T-helper 2 cell (primary cell): ENCODE measurements at regions not wholly inside any gene's neighbourhood (a gene's known extent, or its start where the extent isn't known, plus 50 kb on each side); places are given as distances from the start of the nearest gene placed in this dataset.
A peak's percentile ranks its signal among the peaks of the same experiment; 100 is the strongest.
"Not testable (repeated sequence)": the region's sequence is repeated elsewhere in the genome, so short reads cannot be mapped to it uniquely, and the experiment has no call there.

Source experiments
- DNase-seq, 5 experiments: peaks; one replicate each; pipeline versions ENCODE4 v3.0.0 to v3.0.0-alpha.2; 2012 to 2022

DNA sequence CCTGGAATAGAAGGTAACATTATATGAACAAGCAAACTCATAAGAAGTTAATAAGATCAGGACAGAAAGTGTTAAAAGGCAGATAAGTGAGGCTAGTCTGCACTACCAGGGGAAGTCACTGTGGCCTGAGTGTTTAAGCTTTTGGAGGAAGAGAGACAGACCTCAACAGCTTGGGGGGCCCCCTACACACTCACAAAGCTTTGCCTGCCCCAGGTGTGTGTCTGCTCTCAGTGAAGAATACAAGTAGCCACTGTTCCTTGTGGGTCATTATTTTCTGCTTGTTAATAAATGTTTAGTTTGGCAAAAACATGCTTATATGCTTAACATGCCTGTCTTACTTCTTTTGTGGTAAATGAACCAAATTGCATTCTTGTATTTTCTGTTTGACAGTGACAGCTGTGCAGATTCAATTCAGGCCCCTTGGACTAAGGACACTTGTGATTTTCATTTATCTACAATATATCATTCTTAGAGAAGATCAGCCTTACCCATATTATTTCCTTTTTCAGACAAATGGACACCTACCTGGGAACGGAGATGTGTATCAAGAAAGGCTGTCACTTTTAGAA, 50.7 kb upstream of the C12orf71 start:
- DNase-seq = no peak

DNA sequence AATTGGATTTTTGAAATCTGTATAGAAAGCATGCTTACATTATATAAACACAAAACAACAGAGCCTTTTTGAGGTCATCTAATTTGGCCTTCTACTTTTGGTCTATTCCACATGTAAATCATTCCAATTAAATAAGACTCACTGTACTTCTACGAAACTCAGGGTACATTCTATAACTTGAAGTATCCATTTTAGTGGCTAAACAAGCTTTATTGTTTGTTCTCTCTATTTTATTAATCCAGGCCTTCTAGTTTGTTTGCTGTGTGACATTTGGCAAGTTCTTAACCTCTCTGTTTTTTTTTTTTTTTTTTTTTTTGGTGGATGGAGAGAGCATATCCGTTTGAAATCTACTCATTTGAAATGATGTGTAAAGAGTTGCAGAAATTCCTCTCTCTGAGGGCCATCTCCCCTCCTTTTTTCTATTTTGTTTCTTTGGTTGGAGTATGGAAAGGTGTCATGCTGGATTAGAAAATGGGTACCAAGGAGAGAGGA, 58.1 kb upstream of the C12orf71 start:
- DNase-seq = no peak

DNA sequence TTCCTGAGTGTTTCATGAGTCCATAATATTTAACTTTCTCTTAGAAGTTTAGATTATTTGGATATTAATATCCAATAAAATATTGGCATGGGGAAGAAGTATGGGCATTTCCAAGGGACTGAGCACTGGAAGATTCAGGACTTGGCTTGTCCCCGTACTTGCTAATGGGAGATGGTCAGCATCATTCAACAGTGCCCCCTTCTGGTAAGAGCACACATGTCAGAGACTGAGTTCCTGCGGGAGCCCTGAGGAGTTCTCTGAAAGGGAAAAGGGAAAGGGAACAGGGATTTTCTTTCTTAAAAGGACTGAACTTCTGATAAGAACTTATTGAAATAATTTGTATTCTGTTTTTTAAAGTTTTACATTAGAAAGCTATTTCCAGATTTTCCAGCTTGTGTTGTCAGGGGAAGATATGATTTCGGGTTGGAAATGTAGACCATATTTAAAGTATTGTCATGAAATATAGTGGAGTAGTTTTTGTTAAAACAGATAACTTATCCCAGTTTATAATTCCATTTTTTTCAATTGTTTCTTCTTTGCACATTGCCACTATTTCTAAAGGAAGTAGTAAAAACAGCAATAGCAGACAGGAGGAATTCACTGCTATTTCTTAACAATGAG, 59.8 kb upstream of the C12orf71 start:
- peak in 2 of 5 experiments; percentile 18 to 54 for DNase-seq

DNA sequence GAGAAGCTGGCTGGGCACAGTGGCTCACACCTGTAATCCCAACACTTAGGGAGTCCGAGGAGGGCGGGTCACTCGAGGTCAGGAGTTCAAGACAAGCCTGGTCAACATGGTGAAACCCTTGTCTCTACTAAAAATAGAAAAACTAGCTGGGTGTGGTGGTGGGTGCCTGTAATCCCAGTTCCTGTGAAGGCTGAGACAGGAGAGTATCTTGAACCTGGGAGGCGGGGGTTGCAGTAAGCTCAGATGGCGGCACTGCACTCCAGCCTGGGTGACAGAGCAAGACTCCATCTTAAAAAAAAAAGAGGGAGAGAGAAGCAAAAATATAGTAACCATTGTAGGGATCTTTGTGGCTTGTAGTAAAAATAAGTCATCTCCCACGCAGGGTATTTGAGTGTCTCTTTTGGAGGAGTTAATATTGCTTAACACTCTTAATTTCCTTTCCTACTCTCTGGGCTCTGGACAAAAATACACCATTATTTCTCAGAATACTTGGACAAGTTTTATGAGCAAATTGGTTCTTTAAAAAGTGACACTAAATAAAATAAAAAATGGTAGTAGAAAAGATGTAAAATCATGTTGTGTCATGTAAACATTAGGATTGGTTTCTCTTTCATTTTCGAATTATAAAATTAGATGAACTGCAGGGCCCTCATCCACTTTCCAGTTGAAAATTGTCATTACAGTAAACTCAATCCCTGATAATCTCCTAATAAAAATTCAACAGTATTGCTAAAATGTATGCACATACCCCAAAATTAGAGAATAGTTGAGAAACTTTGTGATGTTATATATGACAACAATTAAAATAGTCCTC, 61.1 kb upstream of the C12orf71 start:
- DNase-seq = peak in 1 of 5 experiments; percentile 33

DNA sequence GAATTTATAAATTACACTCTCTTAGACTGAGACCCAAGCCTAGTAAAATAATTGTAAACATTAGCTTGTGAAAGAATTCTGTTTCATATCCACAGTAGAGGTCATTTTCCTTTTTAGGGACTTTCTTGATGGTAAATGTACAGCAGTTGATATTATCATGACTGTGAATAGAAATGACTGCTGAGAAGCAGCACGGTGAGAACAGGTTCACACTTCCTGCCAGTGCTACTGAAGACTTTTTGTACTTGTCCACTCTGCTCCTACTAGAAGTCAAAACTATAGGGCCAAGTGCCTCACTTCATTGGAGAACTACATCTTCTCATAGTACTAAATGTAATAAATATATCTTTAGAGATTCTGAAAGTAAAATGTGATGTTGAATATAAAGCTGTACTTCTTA, 63.3 kb upstream of the C12orf71 start:
- DNase-seq = peak in 1 of 5 experiments; percentile 57

DNA sequence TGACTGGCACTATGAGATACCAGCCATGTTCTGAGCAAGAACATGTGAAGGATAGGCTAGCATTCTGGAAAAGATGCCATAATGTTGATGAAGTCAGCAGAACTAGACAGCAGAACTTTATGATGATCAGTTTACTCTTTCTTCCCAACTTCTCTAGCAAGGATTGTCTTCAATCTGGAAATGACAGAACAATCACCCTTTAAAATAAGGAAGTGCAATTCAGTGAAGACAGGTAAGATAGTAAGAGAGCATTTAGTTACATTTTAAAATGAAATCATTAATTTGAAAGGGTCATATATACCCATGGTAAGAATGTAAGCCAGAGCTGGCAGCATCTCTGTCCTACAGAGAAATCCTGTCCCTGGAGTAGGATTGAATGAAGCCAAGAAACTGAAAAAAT, 66.0 kb upstream of the C12orf71 start:
- DNase-seq = no peak

DNA sequence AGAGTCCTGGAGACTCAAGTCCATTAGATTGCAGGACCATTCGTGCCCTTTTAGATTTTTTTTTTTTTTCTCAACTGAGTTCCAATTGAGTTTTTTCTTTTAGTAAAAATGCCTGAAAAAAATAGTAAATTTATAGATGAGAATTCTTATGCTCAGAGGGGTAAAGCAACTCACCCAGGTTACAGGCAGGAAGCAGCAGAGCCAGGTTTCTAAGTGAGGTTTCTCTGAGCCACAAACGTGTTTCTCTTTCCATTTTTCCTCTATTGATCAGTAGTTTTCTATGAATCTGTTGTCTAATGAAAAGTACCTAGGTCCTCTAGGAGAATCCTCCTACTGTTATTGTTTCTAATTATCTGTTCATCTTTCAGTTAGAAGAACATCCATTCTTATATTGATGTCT, 66.4 kb upstream of the C12orf71 start:
- peak in 1 of 5 experiments; percentile 45 for DNase-seq

DNA sequence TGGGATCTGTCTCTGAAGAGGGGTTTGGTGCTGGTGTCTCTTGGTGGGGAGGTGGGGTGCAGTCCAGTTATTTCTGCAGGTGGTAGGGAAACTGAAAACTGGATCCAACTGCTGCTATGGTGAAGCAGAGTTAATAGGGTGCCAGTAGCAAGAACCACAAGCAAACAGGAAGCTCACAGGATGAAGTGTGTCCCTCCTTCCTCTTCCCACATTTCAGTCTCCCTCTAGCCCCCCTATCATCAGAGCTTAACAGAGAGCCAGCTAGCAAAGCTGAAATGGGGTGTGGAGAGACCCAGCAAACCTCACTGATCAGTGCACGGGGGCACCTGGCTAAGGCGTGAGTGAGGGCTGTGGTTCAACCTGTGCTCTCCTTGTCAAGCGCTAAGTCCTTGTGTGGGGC, 69.1 kb upstream of the C12orf71 start:
- no peak for DNase-seq

DNA sequence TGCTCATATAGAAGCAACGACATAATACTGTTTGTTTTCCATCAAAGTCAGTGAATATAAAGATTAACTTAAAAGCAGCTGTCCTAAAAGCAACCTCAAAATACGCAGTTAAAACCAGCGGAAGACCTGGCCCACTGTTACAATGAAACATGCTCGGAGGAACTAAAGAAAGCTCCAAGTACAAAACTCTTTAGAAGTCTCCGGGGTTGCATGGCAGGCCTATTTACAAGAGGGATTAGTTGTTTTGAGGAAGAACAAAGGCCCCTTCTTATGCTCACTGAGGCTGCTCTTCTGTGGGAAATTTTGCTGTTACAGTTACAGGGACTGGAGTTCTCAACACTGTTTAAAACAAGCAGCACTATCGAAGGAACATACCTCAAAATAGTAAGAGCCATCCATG, 75.9 kb upstream of the C12orf71 start:
- no peak for DNase-seq

DNA sequence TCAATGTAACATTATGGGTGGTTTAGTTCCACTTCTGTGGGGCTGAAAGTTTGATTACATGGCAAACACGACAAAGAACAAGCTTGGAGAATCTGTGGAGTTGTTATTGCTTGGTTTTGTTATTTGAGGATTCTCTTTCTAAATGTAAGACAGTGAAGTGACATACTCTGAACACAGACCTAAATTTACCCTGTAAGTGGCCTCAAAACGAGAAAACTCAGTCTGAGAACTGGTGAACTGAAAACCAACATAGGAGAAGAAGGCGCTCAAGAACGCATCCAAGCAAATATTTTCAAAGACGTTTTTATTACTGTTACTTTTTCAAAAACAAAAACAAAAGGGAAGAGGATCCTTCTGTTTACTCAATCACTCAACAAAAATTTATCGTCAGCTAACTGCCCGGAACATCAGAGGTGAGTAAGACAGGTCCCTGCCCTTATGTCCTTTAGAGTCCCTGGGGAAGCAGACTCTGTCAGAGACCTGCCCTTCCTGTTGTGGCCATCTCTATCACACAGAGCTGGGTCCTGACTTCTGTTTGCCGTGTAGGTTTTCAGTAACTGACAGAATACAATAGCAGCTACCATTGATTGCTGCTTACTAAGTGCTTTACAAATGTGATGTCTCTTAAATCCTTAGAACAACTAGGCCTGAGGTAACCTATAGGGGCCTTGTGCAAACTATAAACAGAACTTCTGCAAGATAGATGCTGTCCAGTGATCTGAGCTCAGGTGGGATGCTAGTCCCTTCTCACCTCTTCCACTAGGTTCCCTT, 79.3 kb upstream of the C12orf71 start:
- no peak for DNase-seq

DNA sequence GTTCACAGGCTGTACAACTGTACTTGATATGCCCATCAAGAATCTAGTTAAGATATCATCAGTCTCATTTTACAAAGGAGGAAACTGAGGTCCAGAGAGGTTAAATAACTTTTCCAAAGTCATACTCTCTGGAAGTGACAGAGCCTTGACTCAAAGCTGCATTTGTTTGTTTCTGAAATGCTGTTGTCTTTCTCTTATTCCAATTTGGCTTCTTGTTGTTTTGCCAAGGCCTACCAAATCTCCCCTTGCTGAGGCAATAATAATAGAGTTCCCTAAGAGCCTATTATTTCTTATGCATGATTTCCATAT, 79.8 kb upstream of the C12orf71 start:
- DNase-seq = no peak

DNA sequence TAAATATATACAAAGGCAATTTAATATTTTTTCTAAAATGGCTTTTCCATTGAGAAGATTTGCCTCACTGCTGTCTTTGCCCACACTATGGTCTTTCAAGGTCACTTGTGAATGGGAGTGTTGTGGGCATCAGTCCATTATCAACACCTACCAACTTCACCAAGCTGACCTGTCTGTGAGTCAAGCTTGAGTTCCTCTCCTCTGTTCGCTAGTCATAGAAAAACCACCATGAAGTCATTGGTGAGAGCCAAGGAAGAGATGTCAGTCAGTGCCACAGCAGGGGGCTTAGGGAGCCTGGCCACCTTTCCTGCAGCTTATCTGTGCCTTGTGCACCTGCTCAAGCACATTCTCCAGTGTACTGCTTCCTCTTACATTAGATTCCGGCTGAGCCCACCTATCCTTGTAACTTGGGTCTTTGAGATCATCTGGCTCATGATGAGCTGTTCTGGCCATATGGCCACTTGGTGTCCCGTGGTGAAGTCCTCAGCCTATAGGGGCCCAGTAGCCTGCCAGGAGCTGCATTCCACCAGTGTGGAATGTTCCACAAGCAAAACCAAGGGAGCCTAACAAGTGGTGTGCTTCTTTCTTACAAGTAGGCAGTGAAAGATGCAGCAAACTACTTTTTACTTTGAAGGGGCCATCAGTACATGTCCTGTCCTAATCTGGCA, 80.8 kb upstream of the C12orf71 start:
- DNase-seq = no peak

DNA sequence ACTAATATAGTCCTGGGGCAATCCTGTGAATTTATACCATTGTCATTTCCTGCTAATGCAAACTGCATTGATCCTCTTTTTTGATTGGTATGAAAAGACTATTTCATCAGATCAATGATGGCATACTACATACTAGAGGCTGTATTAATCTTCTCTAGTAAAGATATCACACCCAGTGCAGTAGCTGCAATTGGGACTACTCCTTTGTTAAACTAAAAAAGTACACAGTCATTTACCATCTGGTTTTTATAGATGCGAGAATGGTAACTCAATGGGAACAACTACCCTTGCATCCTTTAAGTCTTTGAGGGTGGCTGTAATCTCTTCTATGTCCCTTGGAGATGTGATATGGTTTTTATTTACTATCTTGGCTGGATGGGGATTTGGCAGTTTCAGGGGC, 80.2 kb upstream of the STK38L start:
- no peak for DNase-seq

DNA sequence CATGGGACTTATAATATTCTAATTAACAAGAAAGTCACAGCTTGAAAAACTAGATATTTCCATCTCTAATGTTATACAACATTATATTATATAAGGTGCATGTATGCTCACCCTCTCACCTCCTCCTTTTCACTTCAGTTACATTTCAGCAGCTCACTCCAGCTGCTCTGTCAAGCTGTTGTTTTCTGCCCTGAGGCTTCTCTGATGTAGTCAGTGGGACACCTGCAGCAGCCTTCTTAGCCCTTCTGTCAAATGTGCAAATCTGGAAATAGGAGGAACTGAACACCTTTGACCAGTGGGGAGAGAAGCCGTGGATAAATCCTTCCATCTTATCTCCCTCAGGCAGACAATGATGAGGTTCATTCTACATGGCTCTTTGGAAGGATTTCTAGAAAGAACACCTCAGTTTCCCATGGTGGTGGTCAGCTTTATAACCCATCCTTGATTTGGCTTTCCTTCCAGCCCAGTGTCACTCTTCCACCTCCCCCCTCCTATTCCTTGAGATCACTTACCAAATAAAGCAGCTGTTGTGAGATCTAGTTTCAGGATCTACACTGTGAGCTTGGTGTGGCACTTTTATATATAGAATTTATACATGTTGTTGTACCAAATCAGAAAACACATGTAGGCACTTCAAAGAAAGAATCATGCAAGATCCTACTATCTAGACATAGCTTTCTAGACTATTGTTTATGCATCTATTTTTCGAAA, 79.6 kb upstream of the STK38L start:
- DNase-seq = no peak

DNA sequence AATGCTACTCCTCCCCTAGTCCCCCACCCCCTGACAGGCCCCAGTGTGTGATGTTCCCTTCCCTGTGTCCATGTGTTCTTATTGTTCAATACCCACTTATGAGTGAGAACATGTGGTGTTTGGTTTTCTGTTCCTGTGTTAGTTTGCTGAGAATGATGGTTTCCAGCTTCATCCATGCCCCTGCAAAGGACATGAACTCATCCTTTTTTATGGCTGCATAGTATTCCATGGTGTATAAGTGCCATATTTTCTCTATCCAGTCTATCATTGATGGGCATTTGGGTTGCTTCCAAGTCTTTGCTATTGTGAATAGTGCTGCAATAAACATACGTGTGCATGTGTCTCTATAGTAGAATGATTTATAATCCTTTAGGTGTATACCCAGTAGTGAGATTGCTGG, 78.1 kb upstream of the STK38L start:
- not testable (repeated sequence) for DNase-seq

DNA sequence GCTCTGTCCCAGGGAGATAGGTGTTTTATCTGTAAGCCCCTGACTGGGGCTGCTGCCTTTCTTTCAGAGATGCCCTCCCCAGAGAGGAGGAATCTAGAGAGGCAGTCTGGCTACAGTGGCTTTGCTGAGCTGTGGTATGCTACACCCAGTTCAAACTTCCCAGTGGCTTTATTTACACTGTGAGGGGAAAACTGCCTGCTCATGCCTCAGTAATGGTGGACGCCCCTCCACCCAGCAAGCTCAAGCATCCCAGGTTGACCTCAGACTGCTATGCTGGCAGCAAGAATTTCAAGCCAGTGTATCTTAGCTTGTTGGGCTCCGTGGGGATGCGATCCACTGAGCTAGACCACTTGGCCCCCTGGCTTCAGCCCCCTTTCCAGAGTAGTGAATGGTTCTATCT, 72.6 kb upstream of the STK38L start:
- not testable (repeated sequence) for DNase-seq

DNA sequence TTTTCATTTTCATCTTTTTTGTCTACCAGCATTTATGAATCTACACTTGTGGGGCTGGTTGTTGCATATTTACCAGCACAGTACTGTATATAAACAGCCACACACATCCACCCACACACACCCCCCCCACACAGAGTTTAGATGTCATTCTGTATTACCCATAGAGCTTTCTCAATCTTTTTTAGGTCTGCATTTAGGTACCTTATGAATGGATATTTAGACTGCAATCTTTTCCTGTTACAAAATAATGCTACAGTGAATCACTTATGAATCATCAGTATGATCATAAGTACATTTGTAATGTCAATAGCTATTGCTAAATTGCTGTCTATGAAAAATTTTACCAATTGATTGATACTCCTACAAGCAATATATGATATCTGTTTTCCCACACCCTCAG, 67.3 kb upstream of the STK38L start:
- peak in 1 of 5 experiments; percentile 52 for DNase-seq

DNA sequence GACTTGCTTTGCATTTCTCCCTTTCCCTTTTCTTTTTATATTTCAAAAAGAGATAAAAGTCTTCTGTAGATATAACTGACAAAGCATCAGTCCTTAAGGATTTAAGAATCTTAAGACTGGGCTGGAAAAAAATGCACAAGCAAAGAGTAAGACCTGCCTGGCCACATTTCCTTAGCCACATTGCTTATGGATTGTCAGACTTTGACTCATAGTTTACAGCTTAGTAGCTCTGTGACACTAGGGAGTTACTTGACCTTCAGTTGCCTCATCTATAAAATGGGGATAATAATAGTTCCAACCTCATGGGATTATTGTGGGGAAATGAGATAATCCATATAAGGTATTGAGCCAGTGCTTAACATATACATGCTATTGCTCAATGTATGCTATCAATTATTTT, 66.4 kb upstream of the STK38L start:
- DNase-seq = peak in 1 of 5 experiments; percentile 24

DNA sequence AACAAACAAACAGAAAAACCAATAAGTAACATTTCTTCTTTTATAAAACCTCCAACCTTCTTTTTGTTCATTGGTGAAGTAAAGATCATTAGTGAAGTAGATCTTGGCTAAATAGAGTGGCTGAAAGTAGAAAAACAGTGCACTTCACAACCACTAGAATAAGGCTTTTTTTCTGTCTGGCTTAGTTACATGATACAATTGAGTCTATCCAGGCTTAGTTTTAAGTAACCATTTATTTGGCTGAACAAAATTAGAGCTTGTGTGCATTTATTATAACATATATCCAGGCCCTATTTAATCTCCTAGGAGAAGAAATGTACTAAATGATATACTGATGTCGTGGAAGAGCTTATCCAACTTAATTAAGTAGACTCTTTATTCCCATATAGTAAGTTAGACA, 65.8 kb upstream of the STK38L start:
- DNase-seq = no peak

DNA sequence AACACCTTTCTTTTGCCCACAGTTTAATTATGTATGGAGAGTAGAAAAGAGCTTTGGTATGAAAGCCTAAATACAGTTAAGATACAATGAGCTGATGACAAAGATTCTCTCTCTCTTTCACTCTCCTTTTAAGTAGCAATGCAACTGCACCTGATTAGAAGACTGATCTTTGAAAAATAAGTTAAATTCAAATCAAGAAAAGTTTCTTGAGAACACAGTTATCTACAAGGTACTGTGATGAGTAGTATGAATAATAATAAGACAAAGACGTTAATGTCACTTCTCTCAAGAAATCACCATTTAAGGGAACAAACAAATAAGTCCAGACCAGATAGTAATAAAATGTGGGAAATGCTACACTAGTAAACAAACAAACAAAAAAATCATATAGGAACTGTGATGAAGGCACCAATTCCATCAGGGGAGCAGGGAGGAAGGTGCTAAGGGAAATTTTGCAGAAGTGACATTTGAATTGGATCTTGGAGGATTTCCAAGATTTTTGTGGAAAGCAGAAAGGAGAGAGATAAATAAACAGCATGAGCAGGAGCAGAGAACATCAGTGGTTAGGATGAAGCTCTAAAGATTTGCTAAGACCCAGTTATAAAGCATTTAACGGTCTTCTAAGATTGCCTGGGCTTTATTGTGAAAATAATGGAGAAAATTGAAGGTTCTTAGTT, 65.2 kb upstream of the STK38L start:
- DNase-seq = peak in 1 of 5 experiments; percentile 57
